ENCODE measurements at regions not wholly inside any gene's neighbourhood (a gene's known extent, or its start where the extent isn't known, plus 50 kb on each side); places are given as distances from the start of the nearest gene placed in this dataset.
A peak's percentile ranks its signal among the peaks of the same experiment; 100 is the strongest.

GRCh38 chr3:88596451-88596850, 446.7 kb downstream of the C3orf38 start:
- H2AFZ ChIP-seq (ENCODE audit: low read length), result no peak overlapping the region
- H3K36me3 ChIP-seq (ENCODE audit: control insufficient read depth, insufficient read depth, low read length), result no peaks in the 10 kb centered on the region
- H3K9ac ChIP-seq (ENCODE audit: insufficient read depth, low read length), result no peak overlapping the region
- H3K4me1 ChIP-seq (ENCODE audit: control insufficient read depth, extremely low read depth, insufficient read depth, low read length), result no peaks in the 10 kb centered on the region
- H3K9me3 ChIP-seq (ENCODE audit: control insufficient read depth, insufficient read depth, low read depth, low read length), result no peaks in the 10 kb centered on the region
- H3K79me2 ChIP-seq (ENCODE audit: control insufficient read depth, insufficient read depth, low read length), result no peaks in the 10 kb centered on the region
- H3K4me3 ChIP-seq (replicated peaks in 1 of 4; ENCODE audit: control extremely low read depth in 1 of 4, insufficient read depth in 1 of 4, low read depth in 3 of 4, low read length in 4 of 4), result no peak overlapping the region
- no peaks in the 10 kb centered on the region for H4K20me1 ChIP-seq (ENCODE audit: control insufficient read depth, extremely low read depth, insufficient read depth, low read length)
- no peak overlapping the region for H3K27ac ChIP-seq (ENCODE audit: insufficient read depth, low read length)
- H3K4me2 ChIP-seq (ENCODE audit: extremely low read depth, insufficient read depth, low read length), result no peak overlapping the region
- no peaks in the 10 kb centered on the region for H3K27me3 ChIP-seq (ENCODE audit: control insufficient read depth, insufficient read depth, low read length)
- DNase-seq (ENCODE audit: low read depth in 2 of 2), result peak in 1 of 2 donors; percentile 2
- TF ChIP-seq EZH2 (IDR thresholded peaks at IDR 0.05; ENCODE audit: low read length, missing control alignments), result no peak
- TF ChIP-seq, protein P1, sequence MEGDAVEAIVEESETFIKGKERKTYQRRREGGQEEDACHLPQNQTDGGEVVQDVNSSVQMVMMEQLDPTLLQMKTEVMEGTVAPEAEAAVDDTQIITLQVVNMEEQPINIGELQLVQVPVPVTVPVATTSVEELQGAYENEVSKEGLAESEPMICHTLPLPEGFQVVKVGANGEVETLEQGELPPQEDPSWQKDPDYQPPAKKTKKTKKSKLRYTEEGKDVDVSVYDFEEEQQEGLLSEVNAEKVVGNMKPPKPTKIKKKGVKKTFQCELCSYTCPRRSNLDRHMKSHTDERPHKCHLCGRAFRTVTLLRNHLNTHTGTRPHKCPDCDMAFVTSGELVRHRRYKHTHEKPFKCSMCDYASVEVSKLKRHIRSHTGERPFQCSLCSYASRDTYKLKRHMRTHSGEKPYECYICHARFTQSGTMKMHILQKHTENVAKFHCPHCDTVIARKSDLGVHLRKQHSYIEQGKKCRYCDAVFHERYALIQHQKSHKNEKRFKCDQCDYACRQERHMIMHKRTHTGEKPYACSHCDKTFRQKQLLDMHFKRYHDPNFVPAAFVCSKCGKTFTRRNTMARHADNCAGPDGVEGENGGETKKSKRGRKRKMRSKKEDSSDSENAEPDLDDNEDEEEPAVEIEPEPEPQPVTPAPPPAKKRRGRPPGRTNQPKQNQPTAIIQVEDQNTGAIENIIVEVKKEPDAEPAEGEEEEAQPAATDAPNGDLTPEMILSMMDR (conservative IDR thresholded peaks at IDR 0.05 in 1 of 2, IDR thresholded peaks at IDR 0.05 in 1 of 2; ENCODE audit: low read depth in 1 of 2, low read length in 2 of 2), result no peak

DNA sequence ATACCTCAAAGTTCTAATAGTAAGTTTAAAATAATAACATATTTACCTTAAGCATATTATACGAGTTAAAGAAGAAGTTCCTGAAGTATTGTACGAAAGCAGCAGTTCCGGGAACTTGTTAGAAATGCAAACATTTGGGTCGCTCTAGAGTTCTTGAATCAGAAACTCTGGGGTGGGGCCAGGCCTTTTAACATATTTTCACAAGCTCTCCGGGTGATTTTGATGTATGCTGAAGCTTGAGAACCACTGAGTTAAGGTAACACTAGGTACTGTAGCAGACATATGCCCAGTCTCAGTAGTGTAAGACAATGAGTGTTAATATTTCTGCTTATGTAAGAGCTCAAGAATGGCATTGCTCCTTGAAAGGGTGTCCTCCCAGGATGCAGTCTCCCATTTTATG, 461.1 kb downstream of the C3orf38 start:
- Histone ChIP-seq H3K27ac (ENCODE audit: insufficient read depth, low read length) (no peak overlapping the region), H3K9me3 (ENCODE audit: control insufficient read depth, insufficient read depth, low read depth, low read length) (no peaks in the 10 kb centered on the region), H3K79me2 (ENCODE audit: control insufficient read depth, insufficient read depth, low read length) (no peaks in the 10 kb centered on the region), H3K36me3 (ENCODE audit: control insufficient read depth, insufficient read depth, low read length) (no peaks in the 10 kb centered on the region), H2AFZ (ENCODE audit: low read length) (no peak overlapping the region), H3K4me2 (ENCODE audit: extremely low read depth, insufficient read depth, low read length) (no peak overlapping the region), H3K4me3 (replicated peaks in 1 of 4; ENCODE audit: control extremely low read depth in 1 of 4, insufficient read depth in 1 of 4, low read depth in 3 of 4, low read length in 4 of 4) (no peak overlapping the region), H3K9ac (ENCODE audit: insufficient read depth, low read length) (no peak overlapping the region), H3K27me3 (ENCODE audit: control insufficient read depth, insufficient read depth, low read length) (no peaks in the 10 kb centered on the region), H4K20me1 (ENCODE audit: control insufficient read depth, extremely low read depth, insufficient read depth, low read length) (no peaks in the 10 kb centered on the region), H3K4me1 (ENCODE audit: control insufficient read depth, extremely low read depth, insufficient read depth, low read length) (no peaks in the 10 kb centered on the region)
- TF ChIP-seq, protein P1 (conservative IDR thresholded peaks at IDR 0.05 in 1 of 2, IDR thresholded peaks at IDR 0.05 in 1 of 2; ENCODE audit: low read depth in 1 of 2, low read length in 2 of 2), result no peak
- no peak for TF ChIP-seq EZH2 (IDR thresholded peaks at IDR 0.05; ENCODE audit: low read length, missing control alignments)
- no peak for DNase-seq (ENCODE audit: low read depth in 2 of 2)

DNA sequence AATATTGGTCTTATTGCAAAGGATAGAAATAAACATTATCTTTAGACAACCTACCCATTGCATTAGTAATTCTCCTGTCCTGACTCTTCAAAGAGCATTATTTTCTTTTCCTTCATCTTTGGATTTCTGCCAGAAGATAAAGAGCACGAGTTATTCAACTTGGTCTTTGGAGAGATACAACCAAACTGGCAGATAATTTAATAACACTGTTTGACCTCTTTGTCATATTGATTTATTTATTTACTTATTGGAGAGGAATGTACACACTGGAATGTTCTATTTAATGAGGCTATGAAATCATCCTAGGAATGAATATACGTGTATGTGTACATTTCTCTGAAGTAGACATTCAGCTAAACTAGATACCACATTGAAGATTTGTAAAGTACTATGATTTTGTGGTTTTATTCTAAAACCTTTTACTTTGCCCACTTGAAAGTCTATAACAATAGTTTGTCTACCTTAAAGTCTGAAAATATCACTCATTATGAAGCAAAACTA, 462.1 kb downstream of the C3orf38 start:
- Histone ChIP-seq H4K20me1 (ENCODE audit: control insufficient read depth, extremely low read depth, insufficient read depth, low read length) (no peaks in the 10 kb centered on the region), H3K36me3 (ENCODE audit: control insufficient read depth, insufficient read depth, low read length) (no peaks in the 10 kb centered on the region), H3K9me3 (ENCODE audit: control insufficient read depth, insufficient read depth, low read depth, low read length) (no peaks in the 10 kb centered on the region), H3K4me3 (replicated peaks in 1 of 4; ENCODE audit: control extremely low read depth in 1 of 4, insufficient read depth in 1 of 4, low read depth in 3 of 4, low read length in 4 of 4) (no peak overlapping the region), H3K27ac (ENCODE audit: insufficient read depth, low read length) (no peak overlapping the region), H3K9ac (ENCODE audit: insufficient read depth, low read length) (no peak overlapping the region), H2AFZ (ENCODE audit: low read length) (no peak overlapping the region), H3K27me3 (ENCODE audit: control insufficient read depth, insufficient read depth, low read length) (no peaks in the 10 kb centered on the region), H3K79me2 (ENCODE audit: control insufficient read depth, insufficient read depth, low read length) (no peaks in the 10 kb centered on the region), H3K4me1 (ENCODE audit: control insufficient read depth, extremely low read depth, insufficient read depth, low read length) (no peaks in the 10 kb centered on the region), H3K4me2 (ENCODE audit: extremely low read depth, insufficient read depth, low read length) (no peak overlapping the region)
- DNase-seq (ENCODE audit: low read depth in 2 of 2), result peak in 1 of 2 donors; percentile 35
- no peak for TF ChIP-seq EZH2 (IDR thresholded peaks at IDR 0.05; ENCODE audit: low read length, missing control alignments)
- TF ChIP-seq, protein P1 (conservative IDR thresholded peaks at IDR 0.05 in 1 of 2, IDR thresholded peaks at IDR 0.05 in 1 of 2; ENCODE audit: low read depth in 1 of 2, low read length in 2 of 2), result no peak
